Fibroblast of skin of scalp (primary cell): ENCODE measurements at regions not wholly inside any gene's neighbourhood (a gene's known extent, or its start where the extent isn't known, plus 50 kb on each side); places are given as distances from the start of the nearest gene placed in this dataset.

Experiments used
- DNase-seq: peaks from one replicate; pipeline ENCODE4 v3.0.0-alpha.2; 2013

GRCh38 chr2:220880623-220881596 lies 691.2 kb downstream of the EPHA4 start:
- DNase-seq = no peak

- no peak for DNase-seq
Measured at GRCh38 chr2:220882507-220882906, 689.6 kb downstream of the EPHA4 start.

- no peak for DNase-seq
Measured at GRCh38 chr2:220885593-220885992, 686.5 kb downstream of the EPHA4 start.

- DNase-seq = peak; percentile 29
Measured at GRCh38 chr2:220887271-220887870, 684.7 kb downstream of the EPHA4 start.

- peak; percentile 20 for DNase-seq
Measured at GRCh38 chr2:220887876-220888275, 684.2 kb downstream of the EPHA4 start.

- DNase-seq = no peak
Measured at GRCh38 chr2:220890931-220891330, 681.2 kb downstream of the EPHA4 start.

- DNase-seq = peak; percentile 89
Measured at GRCh38 chr2:220891405-220891804, 680.7 kb downstream of the EPHA4 start.

- peak; percentile 3 for DNase-seq
Measured at GRCh38 chr2:220892018-220892634, 680.0 kb downstream of the EPHA4 start.

GRCh38 chr2:220893411-220893810 lies 678.7 kb downstream of the EPHA4 start:
- DNase-seq = peak; percentile 3

- peak; percentile 3 for DNase-seq
Measured at GRCh38 chr2:220894069-220894468, 678.0 kb downstream of the EPHA4 start.

GRCh38 chr2:220899492-220899891 lies 672.6 kb downstream of the EPHA4 start:
- no peak for DNase-seq

GRCh38 chr2:220904015-220904414 lies 668.1 kb downstream of the EPHA4 start:
- DNase-seq = no peak

GRCh38 chr2:220913384-220913783 lies 658.7 kb downstream of the EPHA4 start:
- DNase-seq = no peak

- no peak for DNase-seq
Measured at GRCh38 chr2:220915092-220915623, 656.9 kb downstream of the EPHA4 start.

GRCh38 chr2:220916931-220917330 lies 655.2 kb downstream of the EPHA4 start:
- no peak for DNase-seq

GRCh38 chr2:220930271-220931076 lies 641.6 kb downstream of the EPHA4 start:
- no peak for DNase-seq

- DNase-seq = no peak
Measured at GRCh38 chr2:220931491-220931890, 640.6 kb downstream of the EPHA4 start.

GRCh38 chr2:220932041-220932440 lies 640.1 kb downstream of the EPHA4 start:
- DNase-seq = no peak

- DNase-seq = no peak
Measured at GRCh38 chr2:220935789-220936321, 636.2 kb downstream of the EPHA4 start.

- no peak for DNase-seq
Measured at GRCh38 chr2:220936641-220937197, 635.4 kb downstream of the EPHA4 start.

GRCh38 chr2:220937245-220937644 lies 634.9 kb downstream of the EPHA4 start:
- DNase-seq = no peak

GRCh38 chr2:220940646-220941045 lies 631.5 kb downstream of the EPHA4 start:
- DNase-seq = no peak
